GM12892 (cell line): ENCODE measurements at regions not wholly inside any gene's neighbourhood (a gene's known extent, or its start where the extent isn't known, plus 50 kb on each side); places are given as distances from the start of the nearest gene placed in this dataset.

Source experiments
- POLR2A ChIP-seq: IDR thresholded peaks from 2 replicates; pipeline ENCODE4 v1.6.1; 2011; ENCODE audit warnings: low read depth, low read length, control low read depth
- POLR2AphosphoS5 ChIP-seq: IDR thresholded peaks from 2 replicates; pipeline ENCODE4 v1.6.1; 2011; ENCODE audit warnings: low read depth, low read length, control low read depth

DNA sequence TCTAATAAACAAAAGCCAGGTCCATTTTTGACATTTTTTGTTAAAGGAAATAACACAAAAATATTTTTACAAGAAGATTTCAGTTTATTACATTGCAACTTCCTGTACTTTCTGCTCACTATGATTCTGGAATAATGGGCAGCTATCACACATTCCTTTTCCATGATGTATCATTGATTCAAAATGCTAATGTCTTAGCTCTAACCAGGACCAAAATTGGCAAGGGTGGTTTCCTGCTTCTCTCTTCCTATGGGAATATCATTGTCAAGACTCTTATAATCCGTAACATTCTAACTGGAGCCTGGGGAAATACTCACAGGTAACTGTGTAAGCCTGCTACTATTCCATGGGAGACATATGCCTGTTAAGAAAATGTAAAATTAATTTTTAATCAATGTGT is 218.6 kb downstream of the DCAF12L2 start:
- TF ChIP-seq POLR2A = no peak
- TF ChIP-seq POLR2AphosphoS5 = no peak
